DOHH2 (cell line): ENCODE measurements at regions not wholly inside any gene's neighbourhood (a gene's known extent, or its start where the extent isn't known, plus 50 kb on each side); places are given as distances from the start of the nearest gene placed in this dataset.

Experiments used
- CTCF ChIP-seq: fragments of 200-600 bp; sonication (generic); IDR thresholded peaks from one replicate; pipeline ENCODE4 v1.5.1; 2014; ENCODE audit warnings: antibody characterized with exemption, mild to moderate bottlenecking, low read depth, low read length; ENCODE audit not compliant: poor library complexity, severe bottlenecking
- EZH2phosphoT487 ChIP-seq: fragments of 200-600 bp; sonication (generic); IDR thresholded peaks from 2 replicates; pipeline ENCODE4 v1.6.1; 2017; ENCODE audit warnings: borderline replicate concordance, mild to moderate bottlenecking, antibody characterized with exemption, low read length, moderate library complexity, mixed read lengths

DNA sequence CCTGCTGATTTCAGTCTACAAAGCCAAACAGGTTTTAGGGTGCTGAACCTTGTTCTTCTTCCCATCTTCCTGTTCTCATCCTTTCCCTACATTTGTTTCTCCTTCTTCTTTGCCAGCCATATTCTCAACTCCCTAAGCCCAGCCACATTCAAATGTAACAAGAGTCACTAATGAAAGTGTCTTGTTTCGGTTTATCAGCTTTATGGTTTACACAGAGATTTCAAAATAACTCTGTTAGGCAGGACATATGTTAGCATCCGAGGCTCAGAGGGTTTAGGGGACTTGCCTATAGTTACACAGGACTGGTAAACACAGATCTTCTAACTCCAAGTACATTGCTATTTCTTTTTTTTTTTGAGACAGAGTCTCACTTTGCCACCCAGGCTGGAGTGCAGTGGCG, 61.3 kb downstream of the NDUFS5 start:
- TF ChIP-seq CTCF (no peak), EZH2phosphoT487 (no peak)
